A549 (cell line): ENCODE measurements at regions not wholly inside any gene's neighbourhood (a gene's known extent, or its start where the extent isn't known, plus 50 kb on each side); places are given as distances from the start of the nearest gene placed in this dataset.

Experiments used
- ATAC-seq, 2 experiments: fragments of 200-7000 bp in 1 of 2; fragments of >200 bp in 1 of 2; cut with Nextera tagmentation in 1 of 2; cut with Tn5 transposase in 1 of 2; 3 replicates each; pipeline versions ENCODE4 v1.8.0 to v1.9.1; 2018 to 2020; ENCODE audit warnings: mild to moderate bottlenecking in 1 of 2, moderate library complexity in 1 of 2
- CTCF ChIA-PET: fragments of 300-600 bp; sonication (Branson Sonifier 250); formaldehyde crosslinking; extraction: SDS; loops from one replicate; lab custom pipeline; 2021; ENCODE audit warnings: antibody characterized with exemption, inconsistent platforms; lab: Yijun Ruan, JAX
- POLR2A ChIA-PET: fragments of 350-600 bp; formaldehyde crosslinking; extraction: SDS; loops from one replicate; lab custom pipeline; 2021; ENCODE audit warnings: antibody characterized with exemption, inconsistent platforms; lab: Yijun Ruan, JAX
- DNase-seq, 2 experiments: peaks; one replicate each; pipeline versions ENCODE4 v3.0.0 to v3.0.0-alpha.2; 2011 to 2016; ENCODE audit warnings: low read depth in 1 of 2, low spot score in 1 of 2
- FAIRE-seq: peaks from 2 replicates; lab custom pipeline; 2011; peaks lifted over from hg19 to GRCh38; lab: Jason Lieb, UNC
- H3K27ac ChIP-seq, 2 experiments: fragments of >200 bp; sonication (Bioruptor Twin); formaldehyde crosslinking; 3 replicates each; pipeline ENCODE4 v1.5.1; 2016 to 2017
- H3K4me1 ChIP-seq: fragments of >200 bp; sonication (Bioruptor Twin); formaldehyde crosslinking; 3 replicates; pipeline ENCODE4 v1.6.1; 2016
- H3K4me2 ChIP-seq: fragments of >200 bp; sonication (Bioruptor Twin); formaldehyde crosslinking; 3 replicates; pipeline ENCODE4 v1.6.1; 2016
- H3K4me3 ChIP-seq: fragments of >200 bp; sonication (Bioruptor Twin); formaldehyde crosslinking; 3 replicates; pipeline ENCODE4 v1.5.1; 2016
- H3K9me3 ChIP-seq: fragments of >200 bp; sonication (Bioruptor Twin); formaldehyde crosslinking; 3 replicates; pipeline ENCODE4 v1.6.1; 2016
- CHD2 ChIP-seq: fragments of 150-350 bp; IDR thresholded peaks from 2 replicates; pipeline ENCODE4 v1.6.1; 2014; ENCODE audit warnings: low read length; ENCODE audit not compliant: partially characterized antibody
- CTCF ChIP-seq: fragments of >200 bp; sonication (Bioruptor Twin); formaldehyde crosslinking; IDR thresholded peaks from 3 replicates; pipeline ENCODE4 v1.5.1; 2016
- EHF ChIP-seq: fragments of 250-450 bp; sonication (Bioruptor Pico); IDR thresholded peaks from 2 replicates; pipeline ENCODE4 v1.5.0; 2020; ENCODE audit warnings: mild to moderate bottlenecking
- FOSB ChIP-seq: fragments of 250-450 bp; sonication (Bioruptor Pico); IDR thresholded peaks from 2 replicates; pipeline ENCODE4 v1.5.0; 2020; ENCODE audit warnings: mild to moderate bottlenecking, moderate library complexity
- HOXA7 ChIP-seq: fragments of 250-450 bp; sonication (Bioruptor Pico); IDR thresholded peaks from 2 replicates; pipeline ENCODE4 v1.5.0; 2020; ENCODE audit warnings: mild to moderate bottlenecking, moderate library complexity
- HOXB13 ChIP-seq: fragments of 250-450 bp; sonication (Bioruptor Pico); IDR thresholded peaks from 2 replicates; pipeline ENCODE4 v1.5.0; 2020; ENCODE audit warnings: low read depth, mild to moderate bottlenecking, moderate library complexity
- KDM1A ChIP-seq: fragments of 200-600 bp; sonication (generic); IDR thresholded peaks from 2 replicates; pipeline ENCODE4 v1.6.1; 2016; ENCODE audit warnings: low read depth, mild to moderate bottlenecking
- MAZ ChIP-seq: fragments of 150-350 bp; IDR thresholded peaks from 2 replicates; pipeline ENCODE4 v1.6.1; 2014; ENCODE audit warnings: antibody characterized with exemption, low read depth, low read length, borderline replicate concordance
- NFE2L2 ChIP-seq: fragments of 150-350 bp; conservative IDR thresholded peaks from 2 replicates; pipeline ENCODE4 v1.6.1; 2014; ENCODE audit warnings: low read length
- PBX3 ChIP-seq: IDR thresholded peaks from 2 replicates; pipeline ENCODE4 v1.6.1; 2012
- POLR2A ChIP-seq: IDR thresholded peaks from 2 replicates; pipeline ENCODE4 v1.6.1; 2012; ENCODE audit warnings: mild to moderate bottlenecking, low read length
- RAD21 ChIP-seq, 2 experiments: fragments of >200 bp in 1 of 2; sonication (Bioruptor Twin) in 1 of 2; formaldehyde crosslinking in 1 of 2; IDR thresholded peaks in 1 of 2; conservative IDR thresholded peaks in 1 of 2; 2 replicates in 1 of 2; 3 replicates in 1 of 2; pipeline ENCODE4 v1.6.1; 2012 to 2018; ENCODE audit warnings: inconsistent platforms in 1 of 2
- RNF2 ChIP-seq: fragments of 200-600 bp; sonication (generic); IDR thresholded peaks from 2 replicates; pipeline ENCODE4 v1.6.1; 2016; ENCODE audit warnings: low read depth, mild to moderate bottlenecking, antibody characterized with exemption, moderate library complexity, borderline replicate concordance
- TP53 ChIP-seq: fragments of 250-450 bp; sonication (Bioruptor Pico); IDR thresholded peaks from 2 replicates; pipeline ENCODE4 v1.5.0; 2021; ENCODE audit warnings: mild to moderate bottlenecking, moderate library complexity
- ZC3H11A ChIP-seq: fragments of 450-650 bp; IDR thresholded peaks from 2 replicates; pipeline ENCODE4 v1.6.1; 2014; ENCODE audit warnings: antibody characterized with exemption, mild to moderate bottlenecking
- ZFP36 ChIP-seq: fragments of 450-650 bp; IDR thresholded peaks from 2 replicates; pipeline ENCODE4 v1.6.1; 2014; ENCODE audit warnings: borderline replicate concordance; ENCODE audit not compliant: partially characterized antibody
- WGBS: methylation state at CpG from one replicate; pipeline ENCODE4 v1.1.6; 2017; ENCODE audit errors: missing lambda C conversion rate; 5-methylcytosine and 5-hydroxymethylcytosine counted together

GRCh38 chr7:63046612-63047011 lies 952.0 kb upstream of the ZNF722 start:
- 0% methylated on average over 3 of the region's 3 CpGs for WGBS
- Histone ChIP-seq H3K4me2 (no peak overlapping the region), H3K9me3 (no peaks in the 10 kb centered on the region; the same call in 2 of the 3 replicates), H3K27ac (no peak overlapping the region), H3K4me3 (no peak overlapping the region), H3K4me1 (no peaks in the 10 kb centered on the region)
- ChIA-PET POLR2A (no interaction called here), CTCF (interaction anchor here (0.9 kb wide), 1 partner anchor 13 kb away, joined by 3 read pairs; no protein-coding TSS in a partner anchor)
- ATAC-seq (no peak), DNase-seq (no peak), FAIRE-seq (no peak)
- no peak for TF ChIP-seq ZC3H11A

GRCh38 chr7:63047061-63047460 lies 951.6 kb upstream of the ZNF722 start:
- H3K4me3 ChIP-seq = no peak overlapping the region
- CTCF ChIA-PET = no interaction called here
- FAIRE-seq = no peak
- TF ChIP-seq RNF2 (no peak), CHD2 (no peak), POLR2A (no peak)
- TF ChIP-seq, all 56 proteins: peak for 0
- no peak for DNase-seq
- Histone ChIP-seq H3K9me3 (peaks cover 3% of the 10 kb centered on the region; the same call in 1 of the 3 replicates), H3K4me1 (no peaks in the 10 kb centered on the region), H3K27ac (no peak overlapping the region), H3K4me2 (no peak overlapping the region)
- 1% methylated on average over 4 of the region's 4 CpGs for WGBS
- no peak for ATAC-seq
- POLR2A ChIA-PET = no interaction called here

- Histone ChIP-seq H3K4me1 (no peaks in the 10 kb centered on the region), H3K27ac (no peak overlapping the region), H3K9me3 (peaks cover 3% of the 10 kb centered on the region; the same call in 1 of the 3 replicates), H3K4me3 (no peak overlapping the region), H3K4me2 (no peak overlapping the region)
- no peak for DNase-seq
- FAIRE-seq = no peak
- POLR2A ChIA-PET = no interaction called here
- 0% methylated on average over 3 of the region's 3 CpGs for WGBS
- ATAC-seq = no peak
- TF ChIP-seq HOXA7 (CRISPR knock-in tag) (no peak), CTCF (no peak), MAZ (no peak)
- CTCF ChIA-PET = no interaction called here
Observed at GRCh38 chr7:63047546-63047945, 951.1 kb upstream of the ZNF722 start.

GRCh38 chr7:63054191-63054661 lies 944.4 kb upstream of the ZNF722 start:
- DNase-seq (no peak), ATAC-seq (no peak), FAIRE-seq (no peak)
- 67% methylated on average over 44 of the region's 45 CpGs for WGBS
- H3K9me3 ChIP-seq = peaks cover 13% of the 10 kb centered on the region; the same call in 1 of the 3 replicates
- TF ChIP-seq NFE2L2 (no peak), FOSB (CRISPR knock-in tag) (no peak), PBX3 (no peak), ZFP36 (no peak), HOXB13 (CRISPR knock-in tag) (no peak), RAD21 (conservative IDR thresholded peaks at IDR 0.05 in 1 of 2, IDR thresholded peaks at IDR 0.05 in 1 of 2) (no peak), EHF (CRISPR knock-in tag) (no peak), TP53 (no peak), KDM1A (no peak)
- no peak overlapping the region for H3K4me2 ChIP-seq
- ChIA-PET CTCF (no interaction called here), POLR2A (no interaction called here)
- H3K4me1 ChIP-seq = no peaks in the 10 kb centered on the region
- no peak overlapping the region for H3K27ac ChIP-seq
- no peak overlapping the region for H3K4me3 ChIP-seq
